Ascending aorta (tissue), 2 donors: ENCODE measurements at regions not wholly inside any gene's neighbourhood (a gene's known extent, or its start where the extent isn't known, plus 50 kb on each side); places are given as distances from the start of the nearest gene placed in this dataset.

Source experiments
- DNase-seq, 2 donors: peaks; one replicate each; pipeline ENCODE4 v3.0.0-alpha.2; 2019; ENCODE audit warnings: low spot score in 2 of 2
- H3K27ac ChIP-seq, 2 donors: fragments of 200-600 bp; sonication (generic); one replicate each; pipeline ENCODE4 v1.5.1; 2016 to 2017; ENCODE audit warnings: mild to moderate bottlenecking in 1 of 2
- H3K27me3 ChIP-seq: fragments of 200-600 bp; sonication (generic); one replicate; pipeline ENCODE4 v1.5.1; 2017
- H3K36me3 ChIP-seq, 2 donors: fragments of 200-600 bp; sonication (generic); one replicate each; pipeline ENCODE4 v1.5.1; 2016
- H3K4me1 ChIP-seq, 2 donors: fragments of 200-600 bp; sonication (generic); one replicate each; pipeline ENCODE4 v1.5.1; 2016 to 2017; ENCODE audit warnings: mild to moderate bottlenecking in 1 of 2
- H3K4me3 ChIP-seq, 2 donors: fragments of 200-600 bp; sonication (generic); one replicate each; pipeline ENCODE4 v1.5.1; 2016 to 2017; ENCODE audit warnings: mild to moderate bottlenecking in 1 of 2
- H3K9me3 ChIP-seq, 2 donors: fragments of 200-600 bp; sonication (generic); one replicate each; pipeline ENCODE4 v1.5.1; 2016
- CTCF ChIP-seq, 3 experiments: fragments of 200-600 bp in 2 of 3; fragments of 450-650 bp in 1 of 3; sonication (generic) in 2 of 3; IDR thresholded peaks; one replicate each; pipeline ENCODE4 v1.5.1; 2016 to 2019; ENCODE audit warnings: antibody characterized with exemption in 3 of 3, mild to moderate bottlenecking in 1 of 3, moderate library complexity in 1 of 3
- intact Hi-C: fragments of 100-400 bp; cut with DNase I; formaldehyde crosslinking; loops from one replicate; pipeline ENCODE4 v1.15.1; 2023

- no peaks in the 10 kb centered on the region for H3K36me3 ChIP-seq
- H3K4me3 ChIP-seq: no peak overlapping the region
- peaks cover 0 to 33% of the 10 kb centered on the region in 2 donors for H3K4me1 ChIP-seq
- no peaks in the 10 kb centered on the region for H3K9me3 ChIP-seq
- intact Hi-C loops: loop anchor here (5.0 kb wide), 1 partner anchor 321 kb away; no protein-coding TSS in a partner anchor
- TF ChIP-seq CTCF (IDR thresholded peaks at IDR 0.05): no peak
- DNase-seq: no peak
- no peaks in the 10 kb centered on the region for H3K27me3 ChIP-seq
- peak overlapping the region; percentile 79 to 84 for H3K27ac ChIP-seq
These were observed 75.9 kb upstream of the LCLAT1 start for GRCh38 chr2:30371028-30371689.

GRCh38 chr2:30371772-30372373 lies 75.2 kb upstream of the LCLAT1 start:
- TF ChIP-seq CTCF (IDR thresholded peaks at IDR 0.05): no peak
- intact Hi-C loops: loop anchor here (5.0 kb wide), 1 partner anchor 320 kb away; no protein-coding TSS in a partner anchor

GRCh38 chr2:30372826-30373225 lies 74.2 kb upstream of the LCLAT1 start:
- Histone ChIP-seq H3K27me3 (no peaks in the 10 kb centered on the region), H3K27ac (peak overlapping the region; percentile 79 to 84), H3K4me3 (no peak overlapping the region), H3K4me1 (peaks cover 0 to 30% of the 10 kb centered on the region in 2 donors), H3K36me3 (no peaks in the 10 kb centered on the region), H3K9me3 (no peaks in the 10 kb centered on the region)
- no peak for DNase-seq
- TF ChIP-seq CTCF (IDR thresholded peaks at IDR 0.05): no peak
- intact Hi-C loops: loop anchor here (1.0 to 5.0 kb wide), 2 partner anchors 35 to 319 kb away; no protein-coding TSS in a partner anchor

More at GRCh38 chr2:30371772-30372373, 75.2 kb upstream of the LCLAT1 start:
- no peaks in the 10 kb centered on the region for H3K9me3 ChIP-seq
- no peaks in the 10 kb centered on the region for H3K36me3 ChIP-seq
- no peak overlapping the region for H3K4me3 ChIP-seq
- DNase-seq: peak in 1 of 2 donors; percentile 76
- H3K27me3 ChIP-seq: no peaks in the 10 kb centered on the region
- H3K4me1 ChIP-seq: peaks cover 0 to 33% of the 10 kb centered on the region in 2 donors
- peak overlapping the region; percentile 79 to 84 for H3K27ac ChIP-seq

GRCh38 chr2:30373881-30374302 lies 73.2 kb upstream of the LCLAT1 start:
- DNase-seq: no peak

GRCh38 chr2:30374380-30374779 lies 72.7 kb upstream of the LCLAT1 start:
- Histone ChIP-seq H3K27me3 (no peaks in the 10 kb centered on the region), H3K36me3 (no peaks in the 10 kb centered on the region), H3K4me3 (no peak overlapping the region), H3K27ac (peak overlapping the region in 1 of 2 donors; percentile 84), H3K4me1 (peaks cover 0 to 25% of the 10 kb centered on the region in 2 donors), H3K9me3 (no peaks in the 10 kb centered on the region)
- no peak for DNase-seq
- no peak for TF ChIP-seq CTCF (IDR thresholded peaks at IDR 0.05)
- intact Hi-C loops: loop anchor here (5.0 kb wide), 1 partner anchor 318 kb away; no protein-coding TSS in a partner anchor

More at GRCh38 chr2:30373881-30374302, 73.2 kb upstream of the LCLAT1 start:
- TF ChIP-seq CTCF (IDR thresholded peaks at IDR 0.05): no peak
- peak overlapping the region; percentile 79 to 84 for H3K27ac ChIP-seq
- H3K36me3 ChIP-seq: no peaks in the 10 kb centered on the region
- peaks cover 0 to 25% of the 10 kb centered on the region in 2 donors for H3K4me1 ChIP-seq
- no peaks in the 10 kb centered on the region for H3K27me3 ChIP-seq
- no peaks in the 10 kb centered on the region for H3K9me3 ChIP-seq
- no peak overlapping the region for H3K4me3 ChIP-seq
- intact Hi-C loops: loop anchor here (1.0 to 5.0 kb wide), 2 partner anchors 34 to 318 kb away; no protein-coding TSS in a partner anchor
